ENCODE measurements at regions not wholly inside any gene's neighbourhood (a gene's known extent, or its start where the extent isn't known, plus 50 kb on each side); places are given as distances from the start of the nearest gene placed in this dataset.

DNA sequence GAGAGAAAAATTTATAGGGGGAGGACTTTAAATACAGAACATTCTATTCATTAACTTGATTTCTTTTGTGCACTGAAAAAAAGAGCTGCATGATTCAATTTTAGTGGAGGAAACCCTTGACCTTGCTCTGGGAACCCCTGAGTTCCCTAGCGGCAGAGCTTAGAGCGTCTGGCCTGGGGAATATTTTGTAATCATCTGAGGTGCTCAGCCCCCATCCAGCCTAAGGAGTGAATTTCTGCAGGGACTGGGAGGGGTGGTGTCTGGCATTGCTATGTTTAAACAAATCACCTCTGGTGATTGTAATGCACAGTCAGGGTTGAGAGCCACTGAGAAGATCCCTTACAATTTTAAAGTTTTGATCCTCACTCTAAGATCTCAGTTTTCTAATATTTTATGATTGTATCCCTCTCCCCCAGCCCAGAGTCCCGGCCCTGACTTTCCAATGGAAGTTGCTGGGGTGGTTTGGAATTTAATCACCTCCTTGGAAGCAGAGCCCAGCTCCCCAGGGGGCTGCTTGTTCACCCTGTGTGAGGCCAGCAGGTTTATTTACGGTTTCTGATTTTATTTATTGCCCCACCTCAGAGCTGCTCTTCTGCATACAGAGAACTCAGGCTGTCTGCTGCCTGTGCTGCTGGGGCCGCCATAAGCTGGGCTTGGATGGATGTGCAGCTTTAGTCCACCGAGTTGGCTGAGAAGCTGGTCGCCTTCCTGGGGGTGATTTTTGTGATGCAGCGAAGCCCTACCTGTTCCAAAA lies 263.1 kb downstream of the LRFN2 start:
- no peaks in the 10 kb centered on the region for H3K4me1 ChIP-seq (ENCODE audit: insufficient read depth, insufficient read length)
- no peaks in the 10 kb centered on the region for H3K27me3 ChIP-seq (ENCODE audit: insufficient read depth, insufficient read length)
- H3K4me3 ChIP-seq (ENCODE audit: insufficient read length, low read depth) = no peak overlapping the region
- no peak for DNase-seq (ENCODE audit: low read depth, low spot score)
- no peaks in the 10 kb centered on the region for H3K36me3 ChIP-seq (ENCODE audit: insufficient read depth, insufficient read length, low read length)
- H3K9me3 ChIP-seq (ENCODE audit: insufficient read depth, low read length) = no peaks in the 10 kb centered on the region
- TF ChIP-seq YY1 (IDR thresholded peaks at IDR 0.05; ENCODE audit: insufficient read depth, insufficient read length) (no peak), ZNF274 (IDR thresholded peaks at IDR 0.05; ENCODE audit: low read depth, low read length) (no peak), SUZ12 (IDR thresholded peaks at IDR 0.05; ENCODE audit: extremely low read depth, insufficient read depth, insufficient read length) (no peak)
- no peak overlapping the region for H3K9ac ChIP-seq (ENCODE audit: insufficient read length, low read depth)

DNA sequence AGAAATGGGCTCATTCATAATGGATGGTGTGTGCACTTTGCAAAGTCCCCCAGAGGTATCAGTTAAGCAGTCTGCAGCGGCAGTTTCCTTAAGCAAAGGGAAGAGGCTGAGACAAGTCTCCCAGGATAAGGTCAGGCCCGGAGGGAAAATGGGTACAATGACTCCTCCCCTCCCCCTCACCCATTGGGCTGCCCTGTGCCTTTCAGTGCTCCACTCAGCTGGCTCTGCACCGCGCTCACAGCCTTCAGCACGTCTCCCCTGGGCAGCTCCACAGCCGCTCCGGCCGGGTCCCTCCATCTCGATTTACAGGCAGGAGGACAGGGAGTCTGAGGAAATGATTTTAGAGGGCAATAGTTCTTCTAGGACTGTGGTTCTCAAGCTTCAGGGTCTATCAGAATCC lies 264.8 kb downstream of the LRFN2 start:
- Histone ChIP-seq H3K4me3 (ENCODE audit: insufficient read length, low read depth) (no peak overlapping the region), H3K9me3 (ENCODE audit: insufficient read depth, low read length) (no peaks in the 10 kb centered on the region; the same call in 1 of the 2 replicates)

DNA sequence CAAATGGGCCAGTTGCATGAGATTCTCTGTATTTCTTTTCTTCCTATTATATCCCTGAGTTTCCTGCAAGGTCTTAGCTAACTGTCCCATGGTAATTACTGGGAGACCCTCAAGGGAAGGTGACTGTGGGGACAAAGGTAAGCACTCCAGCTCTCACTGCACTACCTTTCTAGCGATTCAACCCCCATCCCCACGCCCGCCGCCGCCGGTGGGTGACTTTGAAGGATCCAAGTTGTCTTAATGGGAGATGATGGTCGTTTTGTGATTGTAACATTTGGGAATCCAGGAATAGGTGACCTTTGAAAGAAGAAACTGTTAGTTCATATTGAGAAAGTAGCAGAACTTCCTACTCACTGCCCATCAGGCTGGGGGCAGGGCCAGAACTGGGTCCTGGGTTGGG lies 265.5 kb downstream of the LRFN2 start:
- Histone ChIP-seq H3K36me3 (ENCODE audit: insufficient read depth, insufficient read length, low read length) (no peaks in the 10 kb centered on the region), H3K9ac (ENCODE audit: insufficient read length, low read depth) (no peak overlapping the region), H3K9me3 (ENCODE audit: insufficient read depth, low read length) (no peaks in the 10 kb centered on the region; the same call in 1 of the 2 replicates), H3K4me1 (ENCODE audit: insufficient read depth, insufficient read length) (no peaks in the 10 kb centered on the region), H3K27me3 (ENCODE audit: insufficient read depth, insufficient read length) (no peaks in the 10 kb centered on the region), H3K4me3 (ENCODE audit: insufficient read length, low read depth) (no peak overlapping the region)
- no peak for DNase-seq (ENCODE audit: low read depth, low spot score)
- no peak for TF ChIP-seq SUZ12 (IDR thresholded peaks at IDR 0.05; ENCODE audit: extremely low read depth, insufficient read depth, insufficient read length)
- no peak for TF ChIP-seq YY1 (IDR thresholded peaks at IDR 0.05; ENCODE audit: insufficient read depth, insufficient read length)
- no peak for TF ChIP-seq ZNF274 (IDR thresholded peaks at IDR 0.05; ENCODE audit: low read depth, low read length)

More for the DNA sequence above, 264.8 kb downstream of the LRFN2 start:
- no peaks in the 10 kb centered on the region for H3K36me3 ChIP-seq (ENCODE audit: insufficient read depth, insufficient read length, low read length)
- no peaks in the 10 kb centered on the region for H3K4me1 ChIP-seq (ENCODE audit: insufficient read depth, insufficient read length)
- H3K27me3 ChIP-seq (ENCODE audit: insufficient read depth, insufficient read length) = no peaks in the 10 kb centered on the region
- TF ChIP-seq SUZ12 (IDR thresholded peaks at IDR 0.05; ENCODE audit: extremely low read depth, insufficient read depth, insufficient read length) = no peak
- H3K9ac ChIP-seq (ENCODE audit: insufficient read length, low read depth) = no peak overlapping the region
- no peak for DNase-seq (ENCODE audit: low read depth, low spot score)

DNA sequence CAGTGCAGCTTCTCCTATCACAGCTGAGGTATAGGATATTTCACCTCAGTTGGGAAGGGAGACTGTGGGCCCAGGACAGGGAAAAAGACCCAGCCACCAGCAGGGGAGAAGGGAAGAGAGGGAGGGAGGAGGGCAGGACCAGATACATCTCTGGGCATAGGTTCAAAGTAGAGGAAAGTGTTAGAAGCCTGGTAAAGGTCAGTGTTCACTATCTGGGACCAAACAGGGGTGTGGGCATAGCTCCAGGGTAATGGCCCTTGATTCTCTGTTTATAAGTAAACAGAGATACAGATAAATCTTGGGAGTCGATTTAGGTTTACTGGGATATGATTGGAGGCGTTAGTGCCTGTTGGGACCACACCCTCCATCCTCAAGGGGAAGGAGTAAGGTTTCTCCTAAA lies 266.2 kb downstream of the LRFN2 start:
- DNase-seq (ENCODE audit: low read depth, low spot score) = no peak
- Histone ChIP-seq H3K36me3 (ENCODE audit: insufficient read depth, insufficient read length, low read length) (no peaks in the 10 kb centered on the region), H3K9me3 (ENCODE audit: insufficient read depth, low read length) (no peaks in the 10 kb centered on the region; the same call in 1 of the 2 replicates), H3K4me3 (ENCODE audit: insufficient read length, low read depth) (no peak overlapping the region), H3K4me1 (ENCODE audit: insufficient read depth, insufficient read length) (no peaks in the 10 kb centered on the region), H3K9ac (ENCODE audit: insufficient read length, low read depth) (no peak overlapping the region), H3K27me3 (ENCODE audit: insufficient read depth, insufficient read length) (no peaks in the 10 kb centered on the region)
- no peak for TF ChIP-seq YY1 (IDR thresholded peaks at IDR 0.05; ENCODE audit: insufficient read depth, insufficient read length)
- no peak for TF ChIP-seq SUZ12 (IDR thresholded peaks at IDR 0.05; ENCODE audit: extremely low read depth, insufficient read depth, insufficient read length)
- TF ChIP-seq ZNF274 (IDR thresholded peaks at IDR 0.05; ENCODE audit: low read depth, low read length) = no peak

DNA sequence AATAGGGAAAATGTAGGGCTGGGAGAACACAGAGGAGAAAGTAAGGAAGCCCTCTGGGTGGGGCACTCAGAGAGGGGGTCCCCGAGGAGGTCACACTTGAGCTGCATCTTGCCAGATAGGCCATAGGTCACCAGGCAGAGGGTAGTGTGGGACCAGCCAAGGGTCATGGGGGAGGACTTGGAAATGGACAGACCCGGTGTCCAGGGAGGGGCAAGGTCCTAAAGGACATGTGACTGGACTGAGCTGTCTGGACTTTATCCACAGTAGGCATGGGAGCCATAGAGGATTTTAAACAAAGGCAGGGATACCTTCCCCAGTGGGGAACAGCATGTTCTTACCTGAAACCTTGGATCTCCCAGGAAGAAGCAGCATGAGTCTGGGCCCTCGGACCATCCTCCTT lies 266.7 kb downstream of the LRFN2 start:
- Histone ChIP-seq H3K27me3 (ENCODE audit: insufficient read depth, insufficient read length) (no peaks in the 10 kb centered on the region), H3K9ac (ENCODE audit: insufficient read length, low read depth) (no peak overlapping the region), H3K4me3 (ENCODE audit: insufficient read length, low read depth) (no peak overlapping the region), H3K4me1 (ENCODE audit: insufficient read depth, insufficient read length) (no peaks in the 10 kb centered on the region), H3K9me3 (ENCODE audit: insufficient read depth, low read length) (no peaks in the 10 kb centered on the region; the same call in 1 of the 2 replicates), H3K36me3 (ENCODE audit: insufficient read depth, insufficient read length, low read length) (no peaks in the 10 kb centered on the region)
- TF ChIP-seq ZNF274 (IDR thresholded peaks at IDR 0.05; ENCODE audit: low read depth, low read length) (no peak), SUZ12 (IDR thresholded peaks at IDR 0.05; ENCODE audit: extremely low read depth, insufficient read depth, insufficient read length) (no peak), YY1 (IDR thresholded peaks at IDR 0.05; ENCODE audit: insufficient read depth, insufficient read length) (no peak)
- no peak for DNase-seq (ENCODE audit: low read depth, low spot score)

DNA sequence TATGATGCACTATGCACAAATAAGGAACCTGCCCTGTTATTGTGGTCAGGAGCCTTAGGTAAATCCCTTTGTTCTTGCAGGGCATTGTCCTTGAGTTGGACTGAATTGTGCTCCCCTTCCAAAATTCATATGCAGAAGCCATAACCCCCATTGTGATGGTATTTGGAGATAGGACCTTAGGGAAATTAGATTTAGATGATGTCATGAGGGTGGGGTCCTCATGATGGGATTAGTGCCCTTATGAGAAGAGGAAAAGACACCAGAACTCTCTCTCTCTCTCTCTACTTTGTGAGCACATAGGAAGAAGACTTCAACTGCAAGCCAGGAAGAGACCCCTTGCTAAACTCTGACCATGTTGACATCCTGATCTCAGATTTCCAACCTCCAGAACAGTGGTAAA lies 268.0 kb downstream of the LRFN2 start:
- no peak for DNase-seq (ENCODE audit: low read depth, low spot score)
- Histone ChIP-seq H3K27me3 (ENCODE audit: insufficient read depth, insufficient read length) (no peaks in the 10 kb centered on the region), H3K4me1 (ENCODE audit: insufficient read depth, insufficient read length) (no peaks in the 10 kb centered on the region), H3K4me3 (ENCODE audit: insufficient read length, low read depth) (no peak overlapping the region), H3K36me3 (ENCODE audit: insufficient read depth, insufficient read length, low read length) (no peaks in the 10 kb centered on the region), H3K9me3 (ENCODE audit: insufficient read depth, low read length) (no peaks in the 10 kb centered on the region; the same call in 1 of the 2 replicates), H3K9ac (ENCODE audit: insufficient read length, low read depth) (no peak overlapping the region)
- no peak for TF ChIP-seq ZNF274 (IDR thresholded peaks at IDR 0.05; ENCODE audit: low read depth, low read length)
- no peak for TF ChIP-seq SUZ12 (IDR thresholded peaks at IDR 0.05; ENCODE audit: extremely low read depth, insufficient read depth, insufficient read length)
- no peak for TF ChIP-seq YY1 (IDR thresholded peaks at IDR 0.05; ENCODE audit: insufficient read depth, insufficient read length)

DNA sequence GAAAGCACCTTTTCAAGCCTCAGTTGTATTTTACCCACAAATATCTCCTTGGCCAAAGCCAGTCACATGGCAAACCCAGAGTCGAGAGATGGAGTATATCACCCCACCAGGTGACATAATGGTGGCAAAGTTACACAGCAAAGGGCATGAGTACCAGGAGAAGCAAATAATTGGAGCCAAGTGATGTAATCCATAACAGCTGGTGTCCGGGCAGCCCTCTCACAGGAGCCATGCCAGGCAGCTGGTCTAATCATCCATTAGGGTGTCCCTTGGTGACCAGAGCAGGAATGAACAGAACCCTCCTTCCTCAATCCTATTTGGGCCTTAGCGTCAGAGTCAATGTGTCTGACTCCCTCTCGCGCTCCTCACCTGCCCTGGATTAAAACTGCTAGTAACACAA lies 272.1 kb downstream of the LRFN2 start:
- no peak for DNase-seq (ENCODE audit: low read depth, low spot score)

More for the DNA sequence above, 272.1 kb downstream of the LRFN2 start:
- Histone ChIP-seq H3K4me1 (ENCODE audit: insufficient read depth, insufficient read length) (no peaks in the 10 kb centered on the region), H3K27me3 (ENCODE audit: insufficient read depth, insufficient read length) (no peaks in the 10 kb centered on the region), H3K9ac (ENCODE audit: insufficient read length, low read depth) (no peak overlapping the region), H3K9me3 (ENCODE audit: insufficient read depth, low read length) (no peaks in the 10 kb centered on the region; the same call in 1 of the 2 replicates), H3K36me3 (ENCODE audit: insufficient read depth, insufficient read length, low read length) (no peaks in the 10 kb centered on the region), H3K4me3 (ENCODE audit: insufficient read length, low read depth) (no peak overlapping the region)
- TF ChIP-seq ZNF274 (IDR thresholded peaks at IDR 0.05; ENCODE audit: low read depth, low read length) (no peak), YY1 (IDR thresholded peaks at IDR 0.05; ENCODE audit: insufficient read depth, insufficient read length) (no peak), SUZ12 (IDR thresholded peaks at IDR 0.05; ENCODE audit: extremely low read depth, insufficient read depth, insufficient read length) (no peak)

Data from NT2/D1 (cell line).